ENCODE measurements at regions not wholly inside any gene's neighbourhood (a gene's known extent, or its start where the extent isn't known, plus 50 kb on each side); places are given as distances from the start of the nearest gene placed in this dataset.

GRCh38 chr2:143906850-143907249 lies 613.1 kb downstream of the ZEB2 start:
- no peak for DNase-seq

GRCh38 chr2:143905587-143905986 lies 614.3 kb downstream of the ZEB2 start:
- no peak for DNase-seq

GRCh38 chr2:143903172-143903856 lies 616.6 kb downstream of the ZEB2 start:
- DNase-seq: no peak

- peak; percentile 19 for DNase-seq
Measured at GRCh38 chr2:143901185-143901842, 618.6 kb downstream of the ZEB2 start.

DNA sequence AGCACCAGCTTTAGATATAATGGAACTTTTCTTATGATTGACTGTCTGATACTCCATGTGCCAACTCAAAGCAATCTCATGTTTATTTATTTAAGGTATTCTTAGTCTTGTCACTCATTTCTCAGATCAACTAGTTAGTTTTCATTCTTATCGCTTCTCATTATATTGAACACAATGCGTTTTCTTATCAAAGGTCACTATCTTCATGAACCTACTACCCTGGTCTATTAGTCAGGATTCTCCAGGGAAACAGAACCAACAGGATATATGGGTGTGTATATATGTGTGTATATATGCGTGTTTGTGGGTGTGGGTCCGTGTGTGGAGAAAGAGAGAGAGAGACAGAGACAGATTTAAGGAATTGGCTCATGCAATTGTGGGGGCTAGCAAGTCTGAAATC lies 619.9 kb downstream of the ZEB2 start:
- DNase-seq: no peak

- no peak for DNase-seq
Measured at GRCh38 chr2:143893371-143893770, 626.5 kb downstream of the ZEB2 start.

- DNase-seq: no peak
Measured at GRCh38 chr2:143891879-143892308, 628.0 kb downstream of the ZEB2 start.

DNA sequence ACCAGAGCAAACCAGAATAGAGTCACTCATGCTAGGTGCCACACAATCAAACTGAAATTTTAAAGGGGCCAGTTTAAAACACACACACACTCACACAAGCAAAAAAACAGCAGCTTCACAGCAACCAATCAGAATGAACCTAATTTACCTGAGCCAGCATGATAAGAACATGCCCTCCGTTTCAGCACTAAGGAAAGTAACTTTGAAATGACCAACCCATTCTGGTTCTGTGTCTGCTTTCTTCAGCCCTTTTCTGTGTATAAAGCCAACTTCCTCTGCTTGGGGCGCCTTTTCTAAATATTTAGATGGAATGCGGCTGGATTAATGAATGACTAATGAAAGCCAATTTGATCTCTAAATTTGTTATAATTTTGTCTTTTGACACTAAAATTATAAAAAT lies 629.1 kb downstream of the ZEB2 start:
- no peak for DNase-seq

GRCh38 chr2:143889216-143889615 lies 630.7 kb downstream of the ZEB2 start:
- DNase-seq: no peak

DNA sequence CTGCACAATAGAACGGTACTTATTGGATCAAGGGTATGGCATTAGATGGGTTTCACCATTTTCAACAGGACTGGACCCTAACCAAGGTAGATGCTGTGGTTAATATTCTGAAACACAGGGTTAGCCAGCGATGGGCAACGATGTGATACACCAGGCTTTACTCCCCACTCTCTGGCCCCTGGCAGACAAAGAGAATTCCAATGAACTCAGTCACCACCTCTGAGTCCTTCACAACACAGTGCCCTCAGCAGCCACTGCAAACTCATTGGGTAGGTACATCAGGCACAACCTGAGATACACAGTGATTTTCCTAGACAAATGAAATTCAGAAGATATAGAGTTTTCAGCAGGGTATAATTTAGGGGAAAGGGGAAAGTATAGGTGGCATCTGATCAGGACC lies 634.5 kb downstream of the ZEB2 start:
- no peak for DNase-seq

DNA sequence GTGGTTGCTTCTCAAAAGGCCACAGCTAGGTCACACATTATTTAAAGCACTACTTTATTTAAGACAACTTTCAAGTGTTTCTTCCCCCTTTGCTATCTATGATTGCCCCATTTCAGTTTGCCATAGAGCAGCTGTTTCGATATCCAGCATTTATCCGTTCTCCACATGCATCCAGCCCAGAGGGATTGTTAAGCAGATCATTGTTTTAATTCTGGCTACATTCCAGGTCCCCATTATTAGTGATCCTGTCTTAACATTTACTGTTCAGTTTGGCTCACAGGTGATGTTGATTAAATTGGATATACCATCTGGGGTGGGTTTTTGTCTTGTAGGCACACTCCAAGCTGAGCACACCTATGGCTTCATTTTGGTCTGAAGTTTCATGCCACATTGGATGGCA lies 638.7 kb downstream of the ZEB2 start:
- no peak for DNase-seq

DNA sequence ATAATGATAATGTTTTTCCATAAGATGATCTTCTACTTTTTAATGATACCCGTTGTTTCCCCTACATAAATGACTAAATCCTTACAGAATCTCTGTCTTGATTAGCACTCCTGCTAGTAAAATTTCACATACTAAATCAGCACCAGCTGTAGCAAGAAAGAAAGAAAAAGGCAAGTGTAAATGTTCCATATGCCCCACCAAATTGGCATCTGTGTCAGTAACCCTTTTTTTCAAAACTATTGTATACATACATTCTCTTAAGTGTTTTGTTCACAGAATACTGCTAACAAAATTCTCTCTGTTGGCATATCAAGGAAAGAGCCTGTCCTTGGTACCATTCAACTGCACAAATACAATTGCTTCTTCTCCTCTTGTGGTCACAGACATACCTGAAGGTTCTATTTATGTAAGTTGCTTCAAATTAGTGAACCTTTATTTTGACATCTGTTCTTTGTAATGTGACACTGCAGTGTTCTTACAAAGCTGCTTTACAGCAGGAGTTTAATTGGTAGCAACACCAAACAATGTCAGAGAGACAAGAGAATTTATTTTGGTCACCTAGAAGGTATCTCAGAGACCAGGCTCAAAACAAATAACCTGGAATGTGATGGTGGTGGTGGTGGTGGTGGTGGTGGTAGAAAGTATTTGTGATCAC lies 641.9 kb downstream of the ZEB2 start:
- no peak for DNase-seq

GRCh38 chr2:143877056-143877455 lies 642.9 kb downstream of the ZEB2 start:
- DNase-seq: no peak

- DNase-seq: no peak
Measured at GRCh38 chr2:143875295-143876233, 644.4 kb downstream of the ZEB2 start.

DNA sequence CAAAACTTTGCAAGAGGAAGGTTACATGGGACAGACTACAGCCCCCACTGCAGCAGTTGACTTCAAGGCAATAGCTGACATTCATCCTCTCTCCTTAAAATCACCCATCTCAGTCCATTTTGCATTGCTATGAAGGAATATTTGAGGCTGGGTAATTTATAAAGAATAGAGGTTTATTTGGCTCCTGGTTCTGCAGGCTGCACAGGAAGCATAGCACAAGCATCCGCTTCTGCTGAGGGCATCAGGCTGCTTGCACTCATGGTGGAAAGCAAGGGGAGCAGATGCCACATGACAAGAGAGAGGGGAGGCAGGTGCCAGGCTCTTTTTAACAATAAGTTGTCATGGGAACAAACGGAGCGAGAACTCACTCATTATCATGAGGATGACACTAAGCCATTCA lies 646.0 kb downstream of the ZEB2 start:
- DNase-seq: no peak

- DNase-seq: no peak
Measured at GRCh38 chr2:143870696-143871095, 649.2 kb downstream of the ZEB2 start.

DNA sequence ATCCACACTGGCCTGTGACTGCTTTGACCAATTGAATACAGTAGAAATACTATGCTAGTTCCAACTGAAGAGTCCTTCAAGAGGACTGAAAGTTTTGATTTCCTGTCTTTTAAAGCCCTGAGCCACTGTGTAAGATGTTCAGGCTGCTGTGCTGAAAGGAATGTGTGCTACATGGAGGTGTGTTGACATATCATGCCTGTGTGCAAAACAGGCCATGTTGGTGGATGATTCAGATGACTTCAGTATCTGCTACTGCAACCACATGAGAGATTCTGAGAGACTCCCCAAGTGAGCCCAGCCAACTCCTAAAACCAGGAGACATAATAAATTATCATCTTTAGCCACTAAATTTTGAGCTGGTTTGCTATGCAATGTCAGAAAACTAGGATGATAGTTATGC lies 662.9 kb downstream of the ZEB2 start:
- DNase-seq: no peak

- DNase-seq: peak; percentile 5
Measured at GRCh38 chr2:143852759-143853158, 667.2 kb downstream of the ZEB2 start.

GRCh38 chr2:143850084-143850483 lies 669.8 kb downstream of the ZEB2 start:
- DNase-seq: no peak

DNA sequence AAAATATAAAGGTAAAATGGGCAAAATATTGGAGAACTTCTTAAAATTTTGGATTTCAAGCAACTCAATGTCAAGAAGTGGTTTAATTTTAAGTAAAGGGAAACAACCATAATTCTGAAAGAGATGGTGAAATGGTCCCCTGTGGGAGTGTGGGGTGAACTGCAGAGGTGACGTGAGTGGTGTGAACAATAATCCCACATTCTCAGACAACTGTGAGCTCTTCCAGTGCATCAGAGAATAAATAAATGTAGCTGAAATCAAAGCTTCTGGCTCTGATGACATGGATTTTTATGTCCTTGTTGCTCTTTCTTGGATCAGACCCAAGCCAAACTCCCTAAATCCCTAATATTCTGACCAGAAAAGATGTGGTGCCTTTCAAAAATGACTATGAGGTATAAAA lies 672.7 kb downstream of the ZEB2 start:
- no peak for DNase-seq

- no peak for DNase-seq
Measured at GRCh38 chr2:143844986-143845385, 674.9 kb downstream of the ZEB2 start.

DNA sequence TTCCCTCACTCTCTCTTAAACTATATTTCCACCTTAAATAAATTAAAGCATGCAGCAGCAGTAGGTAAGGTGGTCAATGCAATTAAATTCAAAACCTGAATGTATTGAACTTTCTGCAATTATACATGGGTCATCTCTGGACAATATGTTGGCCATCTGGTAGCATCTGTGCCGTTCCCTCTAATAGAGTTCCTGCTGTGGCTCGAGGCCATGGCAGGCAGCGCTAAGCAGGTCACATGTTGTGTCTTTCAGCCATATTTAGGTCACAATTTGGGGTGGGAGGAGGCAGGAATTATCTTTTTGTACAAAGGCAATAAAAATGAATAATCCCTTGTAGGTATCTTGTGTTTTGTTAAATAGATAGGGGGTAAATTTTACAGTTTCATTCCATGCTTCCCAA lies 676.2 kb downstream of the ZEB2 start:
- DNase-seq: no peak

DNA sequence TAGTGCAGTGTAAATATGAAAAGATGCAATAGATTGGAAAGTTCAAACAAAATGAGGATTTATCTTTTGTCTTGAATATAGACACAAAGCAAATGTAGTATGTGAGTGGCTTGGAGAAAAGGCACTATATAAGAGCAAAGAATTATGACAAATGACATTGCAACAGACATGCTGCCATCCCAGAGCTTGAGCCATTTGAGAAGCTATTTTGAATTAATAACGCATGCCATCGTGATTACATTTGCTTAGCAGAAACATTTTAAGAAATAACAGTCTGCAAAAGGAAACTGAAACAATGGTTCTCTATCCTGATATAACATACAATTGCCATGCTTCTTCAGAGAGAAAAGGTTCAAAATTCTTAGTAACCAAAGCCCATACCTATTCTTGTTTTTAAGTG lies 677.1 kb downstream of the ZEB2 start:
- DNase-seq: no peak

Data from hematopoietic multipotent progenitor cell treated with erythropoietin and hydrocortisone succinate and interleukin-3 and kit ligand, for 6 days (in vitro differentiated cells).